ENCODE measurements at regions not wholly inside any gene's neighbourhood (a gene's known extent, or its start where the extent isn't known, plus 50 kb on each side); places are given as distances from the start of the nearest gene placed in this dataset. TPM values are rescaled to one million over a fixed set of nuclear protein-coding genes. Genes with fewer than 3 reads are reported as not detected.

Small RNAs in the stretch of these regions (small RNA-seq; reads per million reads assigned to genes)
- gene RNU6-806P, result not detected

All from omental fat pad (tissue), 1 donor.